ENCODE measurements at regions not wholly inside any gene's neighbourhood (a gene's known extent, or its start where the extent isn't known, plus 50 kb on each side); places are given as distances from the start of the nearest gene placed in this dataset.

DNA sequence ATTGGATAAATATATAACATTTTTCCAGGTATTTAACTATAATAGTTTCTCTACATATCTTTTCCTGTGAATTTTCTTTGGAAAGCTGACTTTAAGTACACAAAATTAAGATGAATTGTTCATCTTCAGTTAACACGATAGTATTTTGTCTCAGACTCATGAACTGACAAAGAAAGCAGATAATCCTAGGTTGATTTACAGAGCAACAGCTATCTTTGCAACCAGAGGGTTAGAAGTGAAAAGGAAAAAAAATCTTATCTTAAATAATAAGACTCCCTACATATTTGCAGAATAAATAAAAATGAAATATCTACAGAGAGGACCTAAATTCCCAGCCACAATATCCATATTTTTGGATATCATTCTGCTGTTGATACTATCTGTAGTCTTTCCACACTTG is 350.2 kb upstream of the GRM7 start:
- no peak for TF ChIP-seq CTCF (IDR thresholded peaks at IDR 0.05)
- no peak for TF ChIP-seq POLR2AphosphoS5 (IDR thresholded peaks at IDR 0.05)
